ENCODE measurements at regions not wholly inside any gene's neighbourhood (a gene's known extent, or its start where the extent isn't known, plus 50 kb on each side); places are given as distances from the start of the nearest gene placed in this dataset.

- TF ChIP-seq ZBTB40 (IDR thresholded peaks at IDR 0.05; ENCODE audit: borderline replicate concordance), result no peak
- no peak for TF ChIP-seq SREBF2 (IDR thresholded peaks at IDR 0.05; ENCODE audit: low read length)
- no peak for TF ChIP-seq ZZZ3 (IDR thresholded peaks at IDR 0.05; ENCODE audit: control insufficient read depth, insufficient read length, low read depth)
- no peak; the same call in 1 of the 2 replicates for TF ChIP-seq REST (IDR thresholded peaks at IDR 0.05; ENCODE audit: low read depth, low read length)
- peak; percentile 84; the same call in 1 of the 2 replicates for TF ChIP-seq TCF12 (IDR thresholded peaks at IDR 0.05; ENCODE audit: low read depth, low read length)
- no peak for TF ChIP-seq NRF1 (conservative IDR thresholded peaks at IDR 0.05; ENCODE audit: low read depth, low read length)
- no peak for TF ChIP-seq PBX3 (IDR thresholded peaks at IDR 0.05; ENCODE audit: insufficient replicate concordance, low read depth, low read length)
- 0 out of 2 replicates have a peak, but pooled peaks have one; percentile 27 for TF ChIP-seq PAX5 (IDR thresholded peaks at IDR 0.05; ENCODE audit: borderline replicate concordance, low read depth, low read length)
- TF ChIP-seq GABPA (IDR thresholded peaks at IDR 0.05; ENCODE audit: low read depth), result 0 out of 2 replicates have a peak, but pooled peaks have one; percentile 23
- no peak for TF ChIP-seq SIX5 (IDR thresholded peaks at IDR 0.05; ENCODE audit: low read depth, low read length, severe bottlenecking)
- no peak for TF ChIP-seq MTA3 (IDR thresholded peaks at IDR 0.05; ENCODE audit: borderline replicate concordance, low read length)
- no peak for TF ChIP-seq JUNB (IDR thresholded peaks at IDR 0.05)
- TF ChIP-seq NFYA (IDR thresholded peaks at IDR 0.05; ENCODE audit: borderline replicate concordance, low read depth, low read length), result no peak
- TF ChIP-seq USF1 (IDR thresholded peaks at IDR 0.05; ENCODE audit: borderline replicate concordance, extremely low read length, insufficient read depth, low read depth, low read length), result no peak
- TF ChIP-seq CTCF (IDR thresholded peaks at IDR 0.05 in 2 of 3, conservative IDR thresholded peaks at IDR 0.05 in 1 of 3; ENCODE audit: control insufficient read depth in 2 of 3, extremely low read depth in 1 of 3, insufficient read depth in 1 of 3, low read depth in 3 of 3, low read length in 3 of 3), result no peak
- TF ChIP-seq IKZF1 (conservative IDR thresholded peaks at IDR 0.05), result no peak
- no peak for TF ChIP-seq IRF4 (IDR thresholded peaks at IDR 0.05; ENCODE audit: low read depth, low read length)
- TF ChIP-seq KLF5 (IDR thresholded peaks at IDR 0.05; ENCODE audit: partially characterized antibody), result no peak
These were observed 99.6 kb upstream of the MGAT5 start (continued) for GRCh38 chr2:134154246-134154645.

Measured in GM12878 (cell line).